ENCODE measurements at regions not wholly inside any gene's neighbourhood (a gene's known extent, or its start where the extent isn't known, plus 50 kb on each side); places are given as distances from the start of the nearest gene placed in this dataset.

GRCh38 chr12:87783467-87783866 is 245.7 kb downstream of the C12orf50 start:
- TF ChIP-seq, protein P1, sequence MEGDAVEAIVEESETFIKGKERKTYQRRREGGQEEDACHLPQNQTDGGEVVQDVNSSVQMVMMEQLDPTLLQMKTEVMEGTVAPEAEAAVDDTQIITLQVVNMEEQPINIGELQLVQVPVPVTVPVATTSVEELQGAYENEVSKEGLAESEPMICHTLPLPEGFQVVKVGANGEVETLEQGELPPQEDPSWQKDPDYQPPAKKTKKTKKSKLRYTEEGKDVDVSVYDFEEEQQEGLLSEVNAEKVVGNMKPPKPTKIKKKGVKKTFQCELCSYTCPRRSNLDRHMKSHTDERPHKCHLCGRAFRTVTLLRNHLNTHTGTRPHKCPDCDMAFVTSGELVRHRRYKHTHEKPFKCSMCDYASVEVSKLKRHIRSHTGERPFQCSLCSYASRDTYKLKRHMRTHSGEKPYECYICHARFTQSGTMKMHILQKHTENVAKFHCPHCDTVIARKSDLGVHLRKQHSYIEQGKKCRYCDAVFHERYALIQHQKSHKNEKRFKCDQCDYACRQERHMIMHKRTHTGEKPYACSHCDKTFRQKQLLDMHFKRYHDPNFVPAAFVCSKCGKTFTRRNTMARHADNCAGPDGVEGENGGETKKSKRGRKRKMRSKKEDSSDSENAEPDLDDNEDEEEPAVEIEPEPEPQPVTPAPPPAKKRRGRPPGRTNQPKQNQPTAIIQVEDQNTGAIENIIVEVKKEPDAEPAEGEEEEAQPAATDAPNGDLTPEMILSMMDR (IDR thresholded peaks at IDR 0.05; ENCODE audit: insufficient read depth, low read depth, low read length, missing control alignments) = no peak
- DNase-seq (ENCODE audit: low read depth) = no peak
- H3K4me3 ChIP-seq (ENCODE audit: low read length) = no peak overlapping the region

- TF ChIP-seq, protein P1 (IDR thresholded peaks at IDR 0.05; ENCODE audit: insufficient read depth, low read depth, low read length, missing control alignments) = no peak
- no peak overlapping the region for H3K4me3 ChIP-seq (ENCODE audit: low read length)
- no peak for DNase-seq (ENCODE audit: low read depth)
Measured at GRCh38 chr12:87782838-87783237, 246.4 kb downstream of the C12orf50 start.

GRCh38 chr12:87779858-87780498 is 249.2 kb downstream of the C12orf50 start:
- TF ChIP-seq, protein P1 (IDR thresholded peaks at IDR 0.05; ENCODE audit: insufficient read depth, low read depth, low read length, missing control alignments) = no peak
- DNase-seq (ENCODE audit: low read depth) = peak; percentile 34
- no peak overlapping the region for H3K4me3 ChIP-seq (ENCODE audit: low read length)

DNA sequence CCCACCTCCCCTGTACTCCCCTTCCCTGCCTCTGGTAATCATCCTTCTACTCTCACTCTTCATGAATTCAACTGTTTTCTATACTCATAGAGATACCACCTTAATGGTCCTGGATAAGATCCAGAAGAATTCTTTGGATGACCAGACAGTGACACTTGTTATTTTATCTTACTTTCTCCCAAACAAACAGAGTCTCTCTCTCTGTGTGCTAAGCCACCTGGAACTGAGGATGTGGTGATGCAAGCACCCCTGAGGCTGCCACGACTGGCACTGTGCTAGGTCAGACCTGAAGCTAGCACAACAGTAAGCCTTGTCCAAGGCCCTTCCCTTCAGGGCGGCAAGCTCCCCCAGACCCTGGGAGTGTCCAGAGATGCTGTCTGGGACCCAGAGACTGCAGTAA is 250.2 kb downstream of the C12orf50 start:
- peak; percentile 42 for DNase-seq (ENCODE audit: low read depth)
- TF ChIP-seq, protein P1 (IDR thresholded peaks at IDR 0.05; ENCODE audit: insufficient read depth, low read depth, low read length, missing control alignments) = no peak
- no peak overlapping the region for H3K4me3 ChIP-seq (ENCODE audit: low read length)

DNA sequence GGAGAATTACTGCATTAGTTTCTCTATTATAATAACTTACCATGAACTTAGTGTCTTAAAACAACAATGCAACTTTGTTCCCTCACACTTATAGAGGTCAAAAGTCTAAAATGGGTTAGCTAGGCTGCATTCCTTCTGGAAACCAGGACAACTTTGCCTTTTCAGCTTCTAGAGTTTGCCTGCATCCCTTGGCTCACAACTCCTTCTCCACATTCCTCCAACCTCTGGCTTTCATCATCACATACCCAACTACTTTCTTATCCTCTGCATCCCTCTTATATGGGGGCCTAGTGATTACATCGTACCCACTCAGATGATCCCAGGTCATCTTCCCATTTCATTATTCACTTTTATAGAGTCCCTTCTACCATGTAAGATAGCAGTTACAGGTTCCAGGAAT is 251.1 kb downstream of the C12orf50 start:
- no peak overlapping the region for H3K4me3 ChIP-seq (ENCODE audit: low read length)
- TF ChIP-seq, protein P1 (IDR thresholded peaks at IDR 0.05; ENCODE audit: insufficient read depth, low read depth, low read length, missing control alignments) = no peak
- no peak for DNase-seq (ENCODE audit: low read depth)

- H3K4me3 ChIP-seq (ENCODE audit: low read length) = no peak overlapping the region
- TF ChIP-seq, protein P1 (IDR thresholded peaks at IDR 0.05; ENCODE audit: insufficient read depth, low read depth, low read length, missing control alignments) = no peak
- DNase-seq (ENCODE audit: low read depth) = no peak
Measured at GRCh38 chr12:87775784-87776183, 253.4 kb downstream of the C12orf50 start.

DNA sequence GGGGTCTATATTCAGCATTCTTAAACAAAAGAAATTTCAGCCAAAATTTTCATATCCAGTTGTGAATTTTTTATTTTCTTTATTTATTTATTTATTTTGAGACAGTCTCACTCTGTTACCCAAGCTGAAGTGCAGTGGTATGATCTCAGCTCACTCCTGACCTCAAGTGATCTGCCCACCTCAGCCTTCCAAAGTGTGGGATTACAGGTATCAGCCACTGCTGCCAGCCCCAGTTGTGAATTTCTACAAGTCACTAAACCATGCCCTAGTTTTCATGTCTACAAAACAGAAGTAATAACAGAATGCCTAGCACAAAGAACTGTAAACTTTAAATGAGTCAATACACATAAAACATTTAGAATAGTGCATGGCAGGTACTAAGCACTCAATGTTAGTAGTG is 254.2 kb downstream of the C12orf50 start:
- TF ChIP-seq, protein P1 (IDR thresholded peaks at IDR 0.05; ENCODE audit: insufficient read depth, low read depth, low read length, missing control alignments) = no peak
- DNase-seq (ENCODE audit: low read depth) = no peak
- no peak overlapping the region for H3K4me3 ChIP-seq (ENCODE audit: low read length)
